Mesenchymal stem cell (in vitro differentiated cells and primary cell): ENCODE measurements at regions not wholly inside any gene's neighbourhood (a gene's known extent, or its start where the extent isn't known, plus 50 kb on each side); places are given as distances from the start of the nearest gene placed in this dataset.

ENCODE experiments used
- DNase-seq: peaks from one replicate; pipeline ENCODE4 v3.0.0-alpha.2; 2013
- H2AFZ ChIP-seq: one replicate; pipeline ENCODE4 v1.6.1; 2013; ENCODE audit warnings: low read depth, mild to moderate bottlenecking, control low read depth, inconsistent platforms, low read length, moderate library complexity
- H2AK5ac ChIP-seq: 2 replicates; pipeline ENCODE4 v1.6.1; 2013; ENCODE audit warnings: low read length, moderate library complexity, mild to moderate bottlenecking, inconsistent platforms; ENCODE audit not compliant: severe bottlenecking
- H2BK120ac ChIP-seq: one replicate; pipeline ENCODE4 v1.6.1; 2013; ENCODE audit warnings: low read depth, mild to moderate bottlenecking, inconsistent platforms, low read length, moderate library complexity
- H2BK12ac ChIP-seq, 2 experiments: one replicate each; pipeline ENCODE4 v1.6.1; 2013; ENCODE audit warnings: inconsistent platforms in 2 of 2, low read length in 2 of 2, mild to moderate bottlenecking in 2 of 2, moderate library complexity in 2 of 2, control low read depth in 1 of 2
- H2BK15ac ChIP-seq: one replicate; pipeline ENCODE4 v1.6.1; 2013; ENCODE audit warnings: mild to moderate bottlenecking, low read depth, inconsistent platforms; ENCODE audit not compliant: poor library complexity, severe bottlenecking
- H2BK5ac ChIP-seq: 2 replicates; pipeline ENCODE4 v1.6.1; 2013; ENCODE audit warnings: low read depth, mild to moderate bottlenecking, low read length, control low read depth, inconsistent platforms; ENCODE audit not compliant: poor library complexity, severe bottlenecking
- H3K14ac ChIP-seq, 2 experiments: one replicate each; pipeline ENCODE4 v1.6.1; 2013; ENCODE audit warnings: inconsistent platforms in 2 of 2, low read length in 2 of 2, control low read depth in 1 of 2, mild to moderate bottlenecking in 1 of 2, moderate library complexity in 1 of 2
- H3K18ac ChIP-seq, 2 experiments: one replicate each; pipeline ENCODE4 v1.6.1; 2013; ENCODE audit warnings: inconsistent platforms in 2 of 2, low read length in 2 of 2, control low read depth in 1 of 2, low read depth in 1 of 2, mild to moderate bottlenecking in 1 of 2
- H3K23ac ChIP-seq, 2 experiments: one replicate each; pipeline ENCODE4 v1.6.1; 2013; ENCODE audit warnings: inconsistent platforms in 2 of 2, low read length in 2 of 2, mild to moderate bottlenecking in 2 of 2, moderate library complexity in 2 of 2, control low read depth in 1 of 2
- H3K27ac ChIP-seq: 2 replicates; pipeline ENCODE4 v1.5.1; 2013; ENCODE audit warnings: mild to moderate bottlenecking, moderate library complexity, low read length, control low read depth, inconsistent platforms; ENCODE audit not compliant: poor library complexity, severe bottlenecking
- H3K27me3 ChIP-seq, 2 experiments: 2 replicates each; pipeline versions ENCODE4 v1.6.1 to v1.7.0; 2013; ENCODE audit warnings: low read length in 2 of 2, mild to moderate bottlenecking in 2 of 2, moderate library complexity in 2 of 2, control low read depth in 1 of 2, inconsistent platforms in 1 of 2; ENCODE audit not compliant: control insufficient read depth in 1 of 2, insufficient read depth in 1 of 2
- H3K36me3 ChIP-seq, 2 experiments: 2 replicates each; pipeline versions ENCODE4 v1.6.1 to v1.7.0; 2013; ENCODE audit warnings: low read length in 2 of 2, control low read depth in 1 of 2, inconsistent platforms in 1 of 2, low read depth in 1 of 2, mild to moderate bottlenecking in 1 of 2; ENCODE audit not compliant: insufficient read depth in 2 of 2, control insufficient read depth in 1 of 2
- H3K4ac ChIP-seq, 2 experiments: one replicate each; pipeline ENCODE4 v1.6.1; 2013; ENCODE audit warnings: inconsistent platforms in 2 of 2, low read length in 2 of 2, mild to moderate bottlenecking in 2 of 2, moderate library complexity in 2 of 2, control low read depth in 1 of 2, low read depth in 1 of 2
- H3K4me1 ChIP-seq: 2 replicates; pipeline ENCODE4 v1.6.1; 2013; ENCODE audit warnings: low read depth, low read length, control low read depth; ENCODE audit not compliant: control insufficient read depth, insufficient read depth
- H3K4me2 ChIP-seq: 2 replicates; pipeline ENCODE4 v1.6.1; 2013; ENCODE audit warnings: low read length, mild to moderate bottlenecking, inconsistent platforms; ENCODE audit not compliant: poor library complexity, severe bottlenecking
- H3K4me3 ChIP-seq, 2 experiments: 2 replicates each; pipeline versions ENCODE4 v1.5.1 to v1.7.0; 2013; ENCODE audit warnings: low read length in 2 of 2, mild to moderate bottlenecking in 2 of 2, control low read depth in 1 of 2, low read depth in 1 of 2; ENCODE audit not compliant: insufficient read depth in 1 of 2
- H3K79me1 ChIP-seq: replicated peaks from 2 replicates; pipeline ENCODE4 v1.6.1; 2013; ENCODE audit warnings: mild to moderate bottlenecking, control low read depth, low read length, inconsistent platforms; ENCODE audit not compliant: poor library complexity, severe bottlenecking
- H3K9ac ChIP-seq: 2 replicates; pipeline ENCODE4 v1.7.0; 2013; ENCODE audit warnings: mild to moderate bottlenecking, low read length, moderate library complexity
- H3K9me3 ChIP-seq: 2 replicates; pipeline ENCODE4 v1.7.0; 2013; ENCODE audit warnings: mild to moderate bottlenecking, low read length; ENCODE audit not compliant: control insufficient read depth
- H4K8ac ChIP-seq: one replicate; pipeline ENCODE4 v1.6.1; 2013; ENCODE audit warnings: inconsistent platforms, mild to moderate bottlenecking, low read length, moderate library complexity
- H4K91ac ChIP-seq: one replicate; pipeline ENCODE4 v1.6.1; 2013; ENCODE audit warnings: mild to moderate bottlenecking, low read length, inconsistent platforms
- WGBS: methylation state at CpG from one replicate; pipeline ENCODE4 v1.1.7; 2013; ENCODE audit warnings: mixed read lengths; 5-methylcytosine and 5-hydroxymethylcytosine counted together

DNA sequence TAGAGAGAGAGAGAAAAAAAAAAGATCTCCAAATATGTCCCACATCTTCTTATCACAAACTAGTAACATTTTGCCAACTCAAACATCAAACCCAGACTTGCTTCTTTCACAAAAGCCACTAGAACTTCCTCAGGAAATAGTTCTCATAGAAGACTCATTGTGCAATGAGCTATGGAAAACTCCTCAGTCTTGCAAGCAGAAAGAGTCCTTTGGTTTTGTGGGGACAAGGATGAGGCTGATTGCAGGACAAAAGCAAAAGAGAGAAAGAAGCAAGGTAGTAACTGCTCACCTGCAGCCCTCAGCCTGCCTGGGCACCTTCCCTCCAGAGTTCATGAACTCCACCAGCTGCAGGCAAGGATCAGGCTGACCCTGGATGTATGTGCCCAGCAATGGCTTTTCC lies 399.0 kb downstream of the IRX1 start:
- Histone ChIP-seq H2BK15ac (no peak overlapping the region), H2AFZ (no peak overlapping the region), H3K9ac (no peak overlapping the region), H4K8ac (no peak overlapping the region), H3K27me3 (no peaks in the 10 kb centered on the region), H3K18ac (no peak overlapping the region), H3K79me1 (no peaks in the 10 kb centered on the region), H4K91ac (no peak overlapping the region), H3K4me1 (no peaks in the 10 kb centered on the region), H3K27ac (no peak overlapping the region), H2AK5ac (no peak overlapping the region), H3K23ac (no peak overlapping the region), H3K4ac (no peak overlapping the region), H3K4me2 (no peak overlapping the region), H3K36me3 (no peaks in the 10 kb centered on the region), H3K4me3 (no peak overlapping the region), H2BK5ac (no peak overlapping the region), H2BK120ac (no peak overlapping the region), H2BK12ac (no peak overlapping the region), H3K9me3 (peaks cover 23% of the 10 kb centered on the region), H3K14ac (no peak overlapping the region)
- no peak for DNase-seq

DNA sequence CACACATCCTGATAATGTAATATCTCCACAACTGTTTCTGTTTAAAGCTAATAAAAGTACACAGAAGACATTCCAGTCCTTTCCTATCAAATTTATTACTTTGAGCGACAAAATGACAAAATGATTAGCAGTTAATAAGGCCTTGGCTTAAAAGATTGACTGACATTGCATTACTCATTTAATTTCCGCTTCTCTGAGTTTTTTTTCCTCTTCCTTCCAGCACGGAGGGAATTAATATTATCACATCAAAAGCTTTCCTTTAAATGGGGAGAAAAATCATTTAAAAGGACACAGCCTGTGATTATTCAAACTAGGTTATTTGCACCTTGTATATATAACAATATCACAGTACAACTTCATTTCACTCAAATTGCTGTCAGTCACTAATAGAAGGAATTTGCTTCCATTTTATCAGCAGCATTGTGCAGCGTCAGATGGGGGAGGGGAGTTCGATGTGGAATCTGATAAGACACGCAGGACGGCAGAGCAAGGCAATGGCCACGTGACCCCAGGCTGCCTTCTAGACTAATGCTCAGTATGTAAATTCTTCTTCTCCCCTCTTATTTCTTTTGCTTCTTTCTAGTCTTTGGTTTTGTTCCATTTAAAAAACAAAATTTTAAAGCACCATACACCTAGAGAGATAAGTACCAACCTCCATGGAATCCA lies 400.5 kb downstream of the IRX1 start:
- no peak overlapping the region for H3K27ac ChIP-seq
- H2BK15ac ChIP-seq: no peak overlapping the region
- H2BK120ac ChIP-seq: no peak overlapping the region
- H3K4me2 ChIP-seq: no peak overlapping the region
- no peaks in the 10 kb centered on the region for H3K27me3 ChIP-seq
- H2BK5ac ChIP-seq: no peak overlapping the region
- H4K91ac ChIP-seq: no peak overlapping the region
- no peaks in the 10 kb centered on the region for H3K79me1 ChIP-seq
- no peak overlapping the region for H3K4me3 ChIP-seq
- no peak overlapping the region for H3K14ac ChIP-seq
- H4K8ac ChIP-seq: no peak overlapping the region
- 74% methylated on average over 6 of the region's 8 CpGs for WGBS
- H3K36me3 ChIP-seq: no peaks in the 10 kb centered on the region
- no peak overlapping the region for H3K23ac ChIP-seq
- no peak for DNase-seq
- H2AFZ ChIP-seq: no peak overlapping the region
- no peak overlapping the region for H2BK12ac ChIP-seq
- H3K4me1 ChIP-seq: no peaks in the 10 kb centered on the region
- no peak overlapping the region for H3K9ac ChIP-seq
- H3K9me3 ChIP-seq: peaks cover 18% of the 10 kb centered on the region
- H3K18ac ChIP-seq: no peak overlapping the region
- no peak overlapping the region for H2AK5ac ChIP-seq
- no peak overlapping the region for H3K4ac ChIP-seq

DNA sequence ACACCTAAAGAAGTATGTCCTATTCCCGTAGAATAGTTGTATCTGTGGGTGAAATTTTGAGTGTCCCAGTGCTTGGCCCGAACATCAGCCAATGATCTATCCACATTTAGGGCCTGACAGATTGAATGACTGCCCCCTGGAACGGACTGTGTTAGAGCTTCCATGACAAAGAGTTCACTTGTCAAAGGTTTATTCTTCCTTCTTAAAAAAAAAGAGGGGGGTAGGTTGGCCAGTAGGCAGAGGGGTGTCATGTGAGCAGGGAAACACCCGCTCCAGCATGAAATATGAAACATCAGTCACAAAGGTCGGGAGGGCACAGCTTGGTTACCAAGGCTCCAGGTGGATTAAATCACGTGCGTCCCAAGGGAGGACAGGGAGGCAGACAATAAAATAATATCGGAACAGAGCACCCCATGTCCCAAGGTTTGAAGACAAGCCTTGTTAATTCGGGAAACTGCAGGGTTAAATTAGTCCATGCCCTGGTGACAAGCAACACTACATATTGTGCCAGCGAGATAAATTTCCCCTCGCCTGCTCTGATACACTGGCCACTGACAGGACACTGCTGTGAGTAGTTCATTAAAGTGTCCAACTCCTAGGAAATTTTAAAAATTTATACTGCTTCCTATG lies 401.2 kb downstream of the IRX1 start:
- Histone ChIP-seq H4K8ac (no peak overlapping the region), H2BK15ac (no peak overlapping the region), H3K27ac (no peak overlapping the region), H3K27me3 (no peaks in the 10 kb centered on the region), H3K79me1 (no peaks in the 10 kb centered on the region), H3K4me3 (no peak overlapping the region), H3K4ac (no peak overlapping the region), H3K18ac (no peak overlapping the region), H2BK120ac (no peak overlapping the region), H3K36me3 (no peaks in the 10 kb centered on the region), H4K91ac (no peak overlapping the region), H3K4me2 (no peak overlapping the region), H3K23ac (no peak overlapping the region), H2AFZ (no peak overlapping the region), H3K9ac (no peak overlapping the region), H3K14ac (no peak overlapping the region), H3K9me3 (peaks cover 15% of the 10 kb centered on the region), H2BK5ac (no peak overlapping the region), H3K4me1 (no peaks in the 10 kb centered on the region), H2BK12ac (no peak overlapping the region), H2AK5ac (no peak overlapping the region)
- 77% methylated on average over 8 of the region's 11 CpGs for WGBS
- no peak for DNase-seq

DNA sequence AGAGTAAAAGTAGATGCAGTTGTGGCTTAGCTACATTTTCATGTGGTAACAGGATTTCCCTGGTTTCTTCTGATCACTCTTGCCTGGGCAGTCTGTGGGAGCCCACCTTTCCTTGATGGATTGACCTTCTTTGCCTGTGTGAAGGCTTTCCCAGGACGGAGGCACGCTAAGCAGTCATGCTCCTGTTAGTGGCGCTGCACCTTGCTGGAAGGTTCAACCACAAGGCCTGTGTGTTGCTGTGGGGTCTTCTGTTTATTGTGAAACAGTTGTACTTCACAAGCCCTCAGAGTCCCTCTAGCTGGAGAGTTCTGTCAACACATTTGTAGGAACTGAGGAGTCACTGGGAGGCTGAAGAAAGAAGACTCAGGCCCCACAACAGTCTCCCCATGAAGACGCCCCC lies 402.0 kb downstream of the IRX1 start:
- Histone ChIP-seq H3K4ac (no peak overlapping the region), H3K4me1 (no peaks in the 10 kb centered on the region), H2BK120ac (no peak overlapping the region), H3K14ac (no peak overlapping the region), H2BK5ac (no peak overlapping the region), H3K9ac (no peak overlapping the region), H2BK12ac (no peak overlapping the region), H4K91ac (no peak overlapping the region), H3K4me2 (no peak overlapping the region), H3K4me3 (no peak overlapping the region), H3K9me3 (peaks cover 11% of the 10 kb centered on the region), H2BK15ac (no peak overlapping the region), H3K23ac (no peak overlapping the region), H2AK5ac (no peak overlapping the region), H3K18ac (no peak overlapping the region), H4K8ac (no peak overlapping the region), H3K27me3 (no peaks in the 10 kb centered on the region), H3K79me1 (no peaks in the 10 kb centered on the region), H3K27ac (no peak overlapping the region), H2AFZ (no peak overlapping the region), H3K36me3 (no peaks in the 10 kb centered on the region)
- 82% methylated on average over 3 of the region's 4 CpGs for WGBS
- no peak for DNase-seq
